ENCODE measurements at regions not wholly inside any gene's neighbourhood (a gene's known extent, or its start where the extent isn't known, plus 50 kb on each side); places are given as distances from the start of the nearest gene placed in this dataset.

DNA sequence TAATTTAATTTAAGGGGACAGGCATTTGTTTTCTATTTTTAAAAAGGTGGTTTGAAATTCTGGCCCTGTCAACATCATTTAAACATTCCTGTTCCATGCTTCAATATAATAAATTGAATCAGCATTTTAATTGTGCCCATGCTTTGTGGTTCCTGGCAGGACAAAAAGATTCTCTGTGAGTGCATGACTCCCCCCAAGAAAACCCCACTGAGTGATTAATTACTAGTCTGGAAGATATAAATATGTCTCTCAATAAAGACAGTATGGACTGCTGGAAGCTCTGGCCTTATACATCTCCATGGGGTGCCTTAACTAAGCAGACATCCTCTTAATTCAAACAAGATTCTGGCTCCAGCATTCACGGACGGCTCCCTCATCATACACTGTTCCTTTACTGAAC lies 95.0 kb upstream of the PSMD7 start:
- Histone ChIP-seq H3K27me3 (ENCODE audit: control insufficient read depth in 1 of 2, insufficient read depth in 1 of 2, low read length in 2 of 2) (no peaks in the 10 kb centered on the region), H3K23ac (ENCODE audit: low read length in 2 of 2) (no peak overlapping the region), H3K79me1 (replicated peaks; ENCODE audit: low read length, poor library complexity, severe bottlenecking) (no peaks in the 10 kb centered on the region), H2BK15ac (ENCODE audit: low read depth, poor library complexity, severe bottlenecking) (no peak overlapping the region), H3K4ac (ENCODE audit: low read depth in 1 of 2, low read length in 2 of 2) (no peak overlapping the region), H3K9me3 (ENCODE audit: control insufficient read depth, low read length) (no peaks in the 10 kb centered on the region), H2BK5ac (ENCODE audit: low read depth, low read length, poor library complexity, severe bottlenecking) (no peak overlapping the region), H3K18ac (ENCODE audit: low read depth in 1 of 2, low read length in 2 of 2) (no peak overlapping the region), H3K4me2 (ENCODE audit: low read length, poor library complexity, severe bottlenecking) (no peak overlapping the region), H2BK120ac (ENCODE audit: low read depth, low read length) (no peak overlapping the region), H2BK12ac (ENCODE audit: low read length in 2 of 2) (no peak overlapping the region), H2AFZ (ENCODE audit: low read depth, low read length) (no peak overlapping the region), H2AK5ac (ENCODE audit: low read length, severe bottlenecking) (no peak overlapping the region), H3K14ac (ENCODE audit: low read length in 2 of 2) (no peak overlapping the region), H3K36me3 (ENCODE audit: control insufficient read depth in 1 of 2, insufficient read depth in 2 of 2, low read depth in 1 of 2, low read length in 2 of 2) (no peaks in the 10 kb centered on the region), H4K8ac (ENCODE audit: low read length) (no peak overlapping the region), H3K4me3 (ENCODE audit: insufficient read depth in 1 of 2, low read depth in 1 of 2, low read length in 2 of 2) (no peak overlapping the region), H3K4me1 (ENCODE audit: control insufficient read depth, insufficient read depth, low read depth, low read length) (no peaks in the 10 kb centered on the region), H3K27ac (ENCODE audit: low read length, poor library complexity, severe bottlenecking) (no peak overlapping the region), H3K9ac (ENCODE audit: low read length) (no peak overlapping the region), H4K91ac (ENCODE audit: low read length) (no peak overlapping the region)
- no peak for DNase-seq
- no CpG with 5 or more reads among the region's 2 CpGs for WGBS

DNA sequence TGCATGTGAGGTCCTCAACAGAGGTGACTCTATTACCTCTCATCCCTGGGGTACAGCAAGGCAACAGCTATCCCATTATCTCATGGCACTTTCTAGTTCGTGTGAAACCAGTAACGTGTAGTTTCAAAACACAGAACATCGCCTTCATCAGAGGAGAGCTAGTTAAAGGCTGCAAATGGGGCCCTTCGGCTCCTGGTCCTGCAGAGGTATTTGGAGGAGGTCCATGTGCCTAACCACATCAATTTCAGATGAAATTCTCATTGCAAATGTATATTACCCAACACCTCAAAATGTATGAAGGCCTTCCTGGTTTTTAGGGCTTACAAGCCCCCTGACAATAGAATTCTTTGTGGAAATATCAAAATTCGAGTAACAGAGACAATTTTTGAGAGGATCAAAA lies 95.7 kb upstream of the PSMD7 start:
- H3K27ac ChIP-seq (ENCODE audit: low read length, poor library complexity, severe bottlenecking) = no peak overlapping the region
- H2BK15ac ChIP-seq (ENCODE audit: low read depth, poor library complexity, severe bottlenecking) = no peak overlapping the region
- no peak overlapping the region for H4K91ac ChIP-seq (ENCODE audit: low read length)
- H3K27me3 ChIP-seq (ENCODE audit: control insufficient read depth in 1 of 2, insufficient read depth in 1 of 2, low read length in 2 of 2) = no peaks in the 10 kb centered on the region
- H3K23ac ChIP-seq (ENCODE audit: low read length in 2 of 2) = no peak overlapping the region
- WGBS = 75% methylated on average over 4 of the region's 5 CpGs
- no peak overlapping the region for H3K14ac ChIP-seq (ENCODE audit: low read length in 2 of 2)
- no peak overlapping the region for H2AK5ac ChIP-seq (ENCODE audit: low read length, severe bottlenecking)
- H2AFZ ChIP-seq (ENCODE audit: low read depth, low read length) = no peak overlapping the region
- DNase-seq = no peak
- H3K4me1 ChIP-seq (ENCODE audit: control insufficient read depth, insufficient read depth, low read depth, low read length) = no peaks in the 10 kb centered on the region
- H2BK120ac ChIP-seq (ENCODE audit: low read depth, low read length) = no peak overlapping the region
- no peak overlapping the region for H2BK5ac ChIP-seq (ENCODE audit: low read depth, low read length, poor library complexity, severe bottlenecking)
- no peaks in the 10 kb centered on the region for H3K79me1 ChIP-seq (replicated peaks; ENCODE audit: low read length, poor library complexity, severe bottlenecking)
- H3K9me3 ChIP-seq (ENCODE audit: control insufficient read depth, low read length) = no peaks in the 10 kb centered on the region
- H3K4me3 ChIP-seq (ENCODE audit: insufficient read depth in 1 of 2, low read depth in 1 of 2, low read length in 2 of 2) = no peak overlapping the region
- H3K9ac ChIP-seq (ENCODE audit: low read length) = no peak overlapping the region
- no peak overlapping the region for H3K4me2 ChIP-seq (ENCODE audit: low read length, poor library complexity, severe bottlenecking)
- H4K8ac ChIP-seq (ENCODE audit: low read length) = no peak overlapping the region
- H3K4ac ChIP-seq (ENCODE audit: low read depth in 1 of 2, low read length in 2 of 2) = no peak overlapping the region
- no peak overlapping the region for H2BK12ac ChIP-seq (ENCODE audit: low read length in 2 of 2)
- no peak overlapping the region for H3K18ac ChIP-seq (ENCODE audit: low read depth in 1 of 2, low read length in 2 of 2)
- no peaks in the 10 kb centered on the region for H3K36me3 ChIP-seq (ENCODE audit: control insufficient read depth in 1 of 2, insufficient read depth in 2 of 2, low read depth in 1 of 2, low read length in 2 of 2)

DNA sequence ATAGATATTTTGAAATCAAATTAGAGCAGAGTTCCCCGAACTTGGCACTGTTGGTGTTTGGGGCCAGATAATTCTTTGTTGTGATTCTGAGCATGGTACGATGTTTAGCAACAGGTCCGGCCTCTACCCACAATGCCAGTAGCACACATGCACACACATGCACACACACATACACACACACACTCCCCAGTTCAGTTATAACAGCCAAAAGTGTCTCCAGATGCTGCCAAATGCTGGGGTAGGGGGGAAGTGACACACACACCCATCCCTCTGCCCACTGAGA lies 96.8 kb upstream of the PSMD7 start:
- H4K91ac ChIP-seq (ENCODE audit: low read length) = no peak overlapping the region
- H3K36me3 ChIP-seq (ENCODE audit: control insufficient read depth in 1 of 2, insufficient read depth in 2 of 2, low read depth in 1 of 2, low read length in 2 of 2) = no peaks in the 10 kb centered on the region
- H3K27me3 ChIP-seq (ENCODE audit: control insufficient read depth in 1 of 2, insufficient read depth in 1 of 2, low read length in 2 of 2) = no peaks in the 10 kb centered on the region
- DNase-seq = no peak
- H2BK12ac ChIP-seq (ENCODE audit: low read length in 2 of 2) = no peak overlapping the region
- no peak overlapping the region for H3K4me3 ChIP-seq (ENCODE audit: insufficient read depth in 1 of 2, low read depth in 1 of 2, low read length in 2 of 2)
- no peak overlapping the region for H2BK120ac ChIP-seq (ENCODE audit: low read depth, low read length)
- H3K4me2 ChIP-seq (ENCODE audit: low read length, poor library complexity, severe bottlenecking) = no peak overlapping the region
- WGBS = 60% methylated on average over 1 of the region's 3 CpGs
- no peak overlapping the region for H2BK15ac ChIP-seq (ENCODE audit: low read depth, poor library complexity, severe bottlenecking)
- H3K27ac ChIP-seq (ENCODE audit: low read length, poor library complexity, severe bottlenecking) = no peak overlapping the region
- H3K9me3 ChIP-seq (ENCODE audit: control insufficient read depth, low read length) = no peaks in the 10 kb centered on the region
- H2AFZ ChIP-seq (ENCODE audit: low read depth, low read length) = no peak overlapping the region
- H3K23ac ChIP-seq (ENCODE audit: low read length in 2 of 2) = no peak overlapping the region
- H3K4ac ChIP-seq (ENCODE audit: low read depth in 1 of 2, low read length in 2 of 2) = no peak overlapping the region
- H3K18ac ChIP-seq (ENCODE audit: low read depth in 1 of 2, low read length in 2 of 2) = no peak overlapping the region
- H3K9ac ChIP-seq (ENCODE audit: low read length) = no peak overlapping the region
- no peaks in the 10 kb centered on the region for H3K4me1 ChIP-seq (ENCODE audit: control insufficient read depth, insufficient read depth, low read depth, low read length)
- H3K14ac ChIP-seq (ENCODE audit: low read length in 2 of 2) = no peak overlapping the region
- no peak overlapping the region for H4K8ac ChIP-seq (ENCODE audit: low read length)
- H3K79me1 ChIP-seq (replicated peaks; ENCODE audit: low read length, poor library complexity, severe bottlenecking) = no peaks in the 10 kb centered on the region
- H2AK5ac ChIP-seq (ENCODE audit: low read length, severe bottlenecking) = no peak overlapping the region
- no peak overlapping the region for H2BK5ac ChIP-seq (ENCODE audit: low read depth, low read length, poor library complexity, severe bottlenecking)

DNA sequence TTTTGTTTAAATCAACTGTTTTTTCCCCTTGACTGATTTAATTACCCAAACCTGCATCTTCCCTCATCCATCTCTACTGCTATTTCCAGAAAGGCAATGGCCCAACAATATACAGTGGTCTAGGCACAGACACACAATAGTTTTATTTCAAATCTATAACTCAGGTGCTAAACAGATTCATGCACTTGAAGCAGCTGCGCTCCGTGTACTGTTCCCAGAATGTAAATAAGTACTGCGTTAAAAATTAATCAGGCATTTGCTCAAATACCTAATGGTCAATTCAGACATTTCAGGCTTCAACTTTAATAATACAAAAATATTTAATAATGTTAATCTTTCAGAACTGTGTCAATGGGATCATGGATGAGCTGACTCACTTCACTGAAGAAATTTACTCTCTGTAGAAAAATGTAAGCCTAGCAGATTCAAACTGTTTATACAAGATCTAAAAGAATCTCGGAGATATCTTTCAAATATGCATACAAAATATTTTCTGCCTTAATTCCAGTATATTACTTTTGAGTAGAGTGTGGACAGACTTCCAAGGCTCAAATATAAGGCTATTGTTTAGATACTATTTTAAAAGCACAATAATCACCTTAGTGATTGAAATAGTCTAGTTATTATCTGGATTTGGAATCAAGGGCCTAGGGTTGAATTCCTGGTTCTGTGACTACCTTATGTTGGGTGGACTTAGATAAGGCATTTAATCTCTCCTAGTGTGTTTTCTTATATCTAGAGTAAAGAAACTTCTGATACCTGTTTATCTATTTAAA lies 97.4 kb upstream of the PSMD7 start:
- Histone ChIP-seq H3K9me3 (ENCODE audit: control insufficient read depth, low read length) (no peaks in the 10 kb centered on the region), H3K36me3 (ENCODE audit: control insufficient read depth in 1 of 2, insufficient read depth in 2 of 2, low read depth in 1 of 2, low read length in 2 of 2) (no peaks in the 10 kb centered on the region), H2AK5ac (ENCODE audit: low read length, severe bottlenecking) (no peak overlapping the region), H2BK5ac (ENCODE audit: low read depth, low read length, poor library complexity, severe bottlenecking) (no peak overlapping the region), H3K4me3 (ENCODE audit: insufficient read depth in 1 of 2, low read depth in 1 of 2, low read length in 2 of 2) (no peak overlapping the region), H3K18ac (ENCODE audit: low read depth in 1 of 2, low read length in 2 of 2) (no peak overlapping the region), H3K23ac (ENCODE audit: low read length in 2 of 2) (no peak overlapping the region), H3K4me1 (ENCODE audit: control insufficient read depth, insufficient read depth, low read depth, low read length) (no peaks in the 10 kb centered on the region), H3K14ac (ENCODE audit: low read length in 2 of 2) (no peak overlapping the region), H3K4me2 (ENCODE audit: low read length, poor library complexity, severe bottlenecking) (no peak overlapping the region), H2BK12ac (ENCODE audit: low read length in 2 of 2) (no peak overlapping the region), H2AFZ (ENCODE audit: low read depth, low read length) (no peak overlapping the region), H3K9ac (ENCODE audit: low read length) (no peak overlapping the region), H2BK120ac (ENCODE audit: low read depth, low read length) (no peak overlapping the region), H3K27me3 (ENCODE audit: control insufficient read depth in 1 of 2, insufficient read depth in 1 of 2, low read length in 2 of 2) (no peaks in the 10 kb centered on the region), H4K91ac (ENCODE audit: low read length) (no peak overlapping the region), H2BK15ac (ENCODE audit: low read depth, poor library complexity, severe bottlenecking) (no peak overlapping the region), H3K79me1 (replicated peaks; ENCODE audit: low read length, poor library complexity, severe bottlenecking) (no peaks in the 10 kb centered on the region), H3K27ac (ENCODE audit: low read length, poor library complexity, severe bottlenecking) (no peak overlapping the region), H3K4ac (ENCODE audit: low read depth in 1 of 2, low read length in 2 of 2) (no peak overlapping the region), H4K8ac (ENCODE audit: low read length) (no peak overlapping the region)
- WGBS = 96% methylated on average over 3 of the region's 4 CpGs
- no peak for DNase-seq

Data from mesenchymal stem cell (in vitro differentiated cells and primary cell).